ENCODE measurements at regions not wholly inside any gene's neighbourhood (a gene's known extent, or its start where the extent isn't known, plus 50 kb on each side); places are given as distances from the start of the nearest gene placed in this dataset.

- TF ChIP-seq POLR2AphosphoS5 (IDR thresholded peaks at IDR 0.05; ENCODE audit: low read depth, low read length) = no peak
- TF ChIP-seq, protein P1, sequence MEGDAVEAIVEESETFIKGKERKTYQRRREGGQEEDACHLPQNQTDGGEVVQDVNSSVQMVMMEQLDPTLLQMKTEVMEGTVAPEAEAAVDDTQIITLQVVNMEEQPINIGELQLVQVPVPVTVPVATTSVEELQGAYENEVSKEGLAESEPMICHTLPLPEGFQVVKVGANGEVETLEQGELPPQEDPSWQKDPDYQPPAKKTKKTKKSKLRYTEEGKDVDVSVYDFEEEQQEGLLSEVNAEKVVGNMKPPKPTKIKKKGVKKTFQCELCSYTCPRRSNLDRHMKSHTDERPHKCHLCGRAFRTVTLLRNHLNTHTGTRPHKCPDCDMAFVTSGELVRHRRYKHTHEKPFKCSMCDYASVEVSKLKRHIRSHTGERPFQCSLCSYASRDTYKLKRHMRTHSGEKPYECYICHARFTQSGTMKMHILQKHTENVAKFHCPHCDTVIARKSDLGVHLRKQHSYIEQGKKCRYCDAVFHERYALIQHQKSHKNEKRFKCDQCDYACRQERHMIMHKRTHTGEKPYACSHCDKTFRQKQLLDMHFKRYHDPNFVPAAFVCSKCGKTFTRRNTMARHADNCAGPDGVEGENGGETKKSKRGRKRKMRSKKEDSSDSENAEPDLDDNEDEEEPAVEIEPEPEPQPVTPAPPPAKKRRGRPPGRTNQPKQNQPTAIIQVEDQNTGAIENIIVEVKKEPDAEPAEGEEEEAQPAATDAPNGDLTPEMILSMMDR (IDR thresholded peaks at IDR 0.05) = no peak
- TF ChIP-seq, protein P2, sequence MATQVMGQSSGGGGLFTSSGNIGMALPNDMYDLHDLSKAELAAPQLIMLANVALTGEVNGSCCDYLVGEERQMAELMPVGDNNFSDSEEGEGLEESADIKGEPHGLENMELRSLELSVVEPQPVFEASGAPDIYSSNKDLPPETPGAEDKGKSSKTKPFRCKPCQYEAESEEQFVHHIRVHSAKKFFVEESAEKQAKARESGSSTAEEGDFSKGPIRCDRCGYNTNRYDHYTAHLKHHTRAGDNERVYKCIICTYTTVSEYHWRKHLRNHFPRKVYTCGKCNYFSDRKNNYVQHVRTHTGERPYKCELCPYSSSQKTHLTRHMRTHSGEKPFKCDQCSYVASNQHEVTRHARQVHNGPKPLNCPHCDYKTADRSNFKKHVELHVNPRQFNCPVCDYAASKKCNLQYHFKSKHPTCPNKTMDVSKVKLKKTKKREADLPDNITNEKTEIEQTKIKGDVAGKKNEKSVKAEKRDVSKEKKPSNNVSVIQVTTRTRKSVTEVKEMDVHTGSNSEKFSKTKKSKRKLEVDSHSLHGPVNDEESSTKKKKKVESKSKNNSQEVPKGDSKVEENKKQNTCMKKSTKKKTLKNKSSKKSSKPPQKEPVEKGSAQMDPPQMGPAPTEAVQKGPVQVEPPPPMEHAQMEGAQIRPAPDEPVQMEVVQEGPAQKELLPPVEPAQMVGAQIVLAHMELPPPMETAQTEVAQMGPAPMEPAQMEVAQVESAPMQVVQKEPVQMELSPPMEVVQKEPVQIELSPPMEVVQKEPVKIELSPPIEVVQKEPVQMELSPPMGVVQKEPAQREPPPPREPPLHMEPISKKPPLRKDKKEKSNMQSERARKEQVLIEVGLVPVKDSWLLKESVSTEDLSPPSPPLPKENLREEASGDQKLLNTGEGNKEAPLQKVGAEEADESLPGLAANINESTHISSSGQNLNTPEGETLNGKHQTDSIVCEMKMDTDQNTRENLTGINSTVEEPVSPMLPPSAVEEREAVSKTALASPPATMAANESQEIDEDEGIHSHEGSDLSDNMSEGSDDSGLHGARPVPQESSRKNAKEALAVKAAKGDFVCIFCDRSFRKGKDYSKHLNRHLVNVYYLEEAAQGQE (IDR thresholded peaks at IDR 0.05; ENCODE audit: insufficient read depth in 1 of 2, low read depth in 2 of 2, low read length in 1 of 2) = no peak
- no peak for TF ChIP-seq SIN3A (IDR thresholded peaks at IDR 0.05; ENCODE audit: borderline replicate concordance, insufficient read depth, low read depth, low read length)
These were observed 181.2 kb downstream of the EMP1 start for GRCh38 chr12:13377698-13378097.

Measured in Panc1 (cell line).